ENCODE measurements at regions not wholly inside any gene's neighbourhood (a gene's known extent, or its start where the extent isn't known, plus 50 kb on each side); places are given as distances from the start of the nearest gene placed in this dataset.
A peak's percentile ranks its signal among the peaks of the same experiment; 100 is the strongest.

GRCh38 chr2:129491308-129491707 lies 488.2 kb upstream of the RAB6C start:
- Histone ChIP-seq H3K9me3 (ENCODE audit: low read depth) (no peaks in the 10 kb centered on the region), H3K4me3 (no peak overlapping the region), H3K79me2 (no peaks in the 10 kb centered on the region), H4K20me1 (ENCODE audit: insufficient read depth, poor library complexity, severe bottlenecking) (no peaks in the 10 kb centered on the region), H3K27me3 (no peaks in the 10 kb centered on the region), H3K27ac (no peak overlapping the region), H3K36me3 (replicated peaks; ENCODE audit: insufficient read depth, low read depth) (no peaks in the 10 kb centered on the region), H3K4me2 (no peak overlapping the region), H3K4me1 (ENCODE audit: insufficient read depth) (no peaks in the 10 kb centered on the region), H2AFZ (no peak overlapping the region), H3K9me2 (replicated peaks; ENCODE audit: insufficient read depth) (no peaks in the 10 kb centered on the region)
- DNase-seq (ENCODE audit: low spot score) = peak; percentile 58
- 44% methylated on average over 2 of the region's 2 CpGs for WGBS (ENCODE audit: low lambda C conversion rate, missing lambda C conversion rate)
- TF ChIP-seq EZH2 (IDR thresholded peaks at IDR 0.05; ENCODE audit: borderline replicate concordance) = no peak
- TF ChIP-seq, protein P1, sequence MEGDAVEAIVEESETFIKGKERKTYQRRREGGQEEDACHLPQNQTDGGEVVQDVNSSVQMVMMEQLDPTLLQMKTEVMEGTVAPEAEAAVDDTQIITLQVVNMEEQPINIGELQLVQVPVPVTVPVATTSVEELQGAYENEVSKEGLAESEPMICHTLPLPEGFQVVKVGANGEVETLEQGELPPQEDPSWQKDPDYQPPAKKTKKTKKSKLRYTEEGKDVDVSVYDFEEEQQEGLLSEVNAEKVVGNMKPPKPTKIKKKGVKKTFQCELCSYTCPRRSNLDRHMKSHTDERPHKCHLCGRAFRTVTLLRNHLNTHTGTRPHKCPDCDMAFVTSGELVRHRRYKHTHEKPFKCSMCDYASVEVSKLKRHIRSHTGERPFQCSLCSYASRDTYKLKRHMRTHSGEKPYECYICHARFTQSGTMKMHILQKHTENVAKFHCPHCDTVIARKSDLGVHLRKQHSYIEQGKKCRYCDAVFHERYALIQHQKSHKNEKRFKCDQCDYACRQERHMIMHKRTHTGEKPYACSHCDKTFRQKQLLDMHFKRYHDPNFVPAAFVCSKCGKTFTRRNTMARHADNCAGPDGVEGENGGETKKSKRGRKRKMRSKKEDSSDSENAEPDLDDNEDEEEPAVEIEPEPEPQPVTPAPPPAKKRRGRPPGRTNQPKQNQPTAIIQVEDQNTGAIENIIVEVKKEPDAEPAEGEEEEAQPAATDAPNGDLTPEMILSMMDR (IDR thresholded peaks at IDR 0.05; ENCODE audit: poor library complexity) = no peak
- TF ChIP-seq EZH2phosphoT487 (IDR thresholded peaks at IDR 0.05; ENCODE audit: low read depth, severe bottlenecking, unreplicated experiment) = no peak

GRCh38 chr2:129492548-129492947 lies 486.9 kb upstream of the RAB6C start:
- WGBS (ENCODE audit: low lambda C conversion rate, missing lambda C conversion rate) = 77% methylated on average over 4 of the region's 4 CpGs
- Histone ChIP-seq H3K27ac (no peak overlapping the region), H3K27me3 (no peaks in the 10 kb centered on the region), H4K20me1 (ENCODE audit: insufficient read depth, poor library complexity, severe bottlenecking) (no peaks in the 10 kb centered on the region), H3K4me1 (ENCODE audit: insufficient read depth) (no peaks in the 10 kb centered on the region), H3K79me2 (no peaks in the 10 kb centered on the region), H3K9me2 (replicated peaks; ENCODE audit: insufficient read depth) (no peaks in the 10 kb centered on the region), H3K36me3 (replicated peaks; ENCODE audit: insufficient read depth, low read depth) (no peaks in the 10 kb centered on the region), H2AFZ (no peak overlapping the region), H3K4me3 (no peak overlapping the region), H3K4me2 (no peak overlapping the region), H3K9me3 (ENCODE audit: low read depth) (no peaks in the 10 kb centered on the region)
- DNase-seq (ENCODE audit: low spot score) = no peak
- no peak for TF ChIP-seq EZH2phosphoT487 (IDR thresholded peaks at IDR 0.05; ENCODE audit: low read depth, severe bottlenecking, unreplicated experiment)
- TF ChIP-seq, protein P1 (IDR thresholded peaks at IDR 0.05; ENCODE audit: poor library complexity) = no peak
- no peak for TF ChIP-seq EZH2 (IDR thresholded peaks at IDR 0.05; ENCODE audit: borderline replicate concordance)

DNA sequence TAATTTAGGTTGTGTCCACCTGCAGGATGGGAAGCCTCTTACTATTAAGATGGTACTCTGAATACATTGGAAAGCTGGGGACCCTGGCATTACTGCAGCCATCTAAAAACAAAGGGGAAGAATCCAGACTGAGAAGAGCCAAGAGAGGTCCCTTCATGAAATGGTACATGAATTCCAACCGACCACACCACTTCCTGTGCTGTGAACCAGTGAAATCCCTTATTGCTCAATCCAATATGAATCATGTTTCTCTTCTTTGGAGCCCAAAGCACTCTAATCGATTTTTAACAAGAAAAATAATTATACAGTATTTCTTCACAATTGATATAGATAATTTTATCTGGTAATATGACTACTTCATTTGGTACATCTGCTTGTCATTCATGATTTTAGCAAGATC lies 479.7 kb upstream of the RAB6C start:
- Histone ChIP-seq H3K4me3 (no peak overlapping the region), H4K20me1 (ENCODE audit: insufficient read depth, poor library complexity, severe bottlenecking) (no peaks in the 10 kb centered on the region), H3K27ac (no peak overlapping the region), H3K9me2 (replicated peaks; ENCODE audit: insufficient read depth) (no peaks in the 10 kb centered on the region), H3K4me2 (no peak overlapping the region), H3K79me2 (no peaks in the 10 kb centered on the region), H3K9me3 (ENCODE audit: low read depth) (no peaks in the 10 kb centered on the region), H3K36me3 (replicated peaks; ENCODE audit: insufficient read depth, low read depth) (no peaks in the 10 kb centered on the region), H2AFZ (no peak overlapping the region), H3K27me3 (no peaks in the 10 kb centered on the region), H3K4me1 (ENCODE audit: insufficient read depth) (no peaks in the 10 kb centered on the region)
- 76% methylated on average over 2 of the region's 2 CpGs for WGBS (ENCODE audit: low lambda C conversion rate, missing lambda C conversion rate)
- no peak for DNase-seq (ENCODE audit: low spot score)
- TF ChIP-seq, protein P1 (IDR thresholded peaks at IDR 0.05; ENCODE audit: poor library complexity) = no peak
- TF ChIP-seq EZH2 (IDR thresholded peaks at IDR 0.05; ENCODE audit: borderline replicate concordance) = no peak
- TF ChIP-seq EZH2phosphoT487 (IDR thresholded peaks at IDR 0.05; ENCODE audit: low read depth, severe bottlenecking, unreplicated experiment) = no peak

DNA sequence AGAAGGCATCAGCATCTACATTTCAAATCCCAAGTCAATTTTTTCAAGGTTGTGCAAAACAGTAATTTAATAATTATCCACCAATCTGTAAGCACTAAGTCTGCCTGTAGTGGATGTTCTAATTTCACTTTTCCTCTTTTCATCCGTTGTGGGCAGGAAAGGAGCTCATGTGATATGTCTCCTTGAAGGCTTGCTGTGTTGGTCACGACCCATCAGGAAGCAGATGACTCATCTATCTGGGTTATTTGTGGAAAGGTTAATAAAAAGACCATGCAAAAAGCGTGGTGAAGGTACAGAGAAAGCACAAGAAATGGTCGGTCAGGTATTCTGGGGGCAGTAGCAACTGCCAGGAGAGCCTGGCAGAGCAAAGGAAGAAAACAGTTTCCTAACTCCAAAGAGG lies 476.7 kb upstream of the RAB6C start:
- Histone ChIP-seq H3K79me2 (no peaks in the 10 kb centered on the region), H2AFZ (no peak overlapping the region), H3K9me2 (replicated peaks; ENCODE audit: insufficient read depth) (no peaks in the 10 kb centered on the region), H3K27ac (no peak overlapping the region), H3K4me3 (no peak overlapping the region), H3K27me3 (no peaks in the 10 kb centered on the region), H3K4me1 (ENCODE audit: insufficient read depth) (no peaks in the 10 kb centered on the region), H3K4me2 (no peak overlapping the region), H4K20me1 (ENCODE audit: insufficient read depth, poor library complexity, severe bottlenecking) (no peaks in the 10 kb centered on the region), H3K36me3 (replicated peaks; ENCODE audit: insufficient read depth, low read depth) (no peaks in the 10 kb centered on the region), H3K9me3 (ENCODE audit: low read depth) (no peaks in the 10 kb centered on the region)
- WGBS (ENCODE audit: low lambda C conversion rate, missing lambda C conversion rate) = 49% methylated on average over 4 of the region's 4 CpGs
- TF ChIP-seq EZH2 (IDR thresholded peaks at IDR 0.05; ENCODE audit: borderline replicate concordance) = no peak
- TF ChIP-seq, protein P1 (IDR thresholded peaks at IDR 0.05; ENCODE audit: poor library complexity) = no peak
- no peak for TF ChIP-seq EZH2phosphoT487 (IDR thresholded peaks at IDR 0.05; ENCODE audit: low read depth, severe bottlenecking, unreplicated experiment)
- DNase-seq (ENCODE audit: low spot score) = no peak
